Neural progenitor cell (in vitro differentiated cells): ENCODE measurements at regions not wholly inside any gene's neighbourhood (a gene's known extent, or its start where the extent isn't known, plus 50 kb on each side); places are given as distances from the start of the nearest gene placed in this dataset.

Experiments used
- CTCF ChIP-seq: fragments of 200-600 bp; sonication (generic); IDR thresholded peaks from 2 replicates; pipeline ENCODE4 v1.5.1; 2017; ENCODE audit warnings: antibody characterized with exemption, mild to moderate bottlenecking
- EZH2 ChIP-seq: fragments of 200-600 bp; sonication (generic); IDR thresholded peaks from 2 replicates; pipeline ENCODE4 v1.6.1; 2017; ENCODE audit warnings: antibody characterized with exemption, mild to moderate bottlenecking, moderate library complexity
- EZH2phosphoT487 ChIP-seq: fragments of 200-600 bp; sonication (generic); IDR thresholded peaks from 2 replicates; pipeline ENCODE4 v1.6.1; 2017; ENCODE audit warnings: antibody characterized with exemption

GRCh38 chr7:145347271-145347670 is 511.4 kb upstream of the TPK1 start:
- TF ChIP-seq CTCF (no peak), EZH2 (no peak), EZH2phosphoT487 (no peak)
